ENCODE measurements at regions not wholly inside any gene's neighbourhood (a gene's known extent, or its start where the extent isn't known, plus 50 kb on each side); places are given as distances from the start of the nearest gene placed in this dataset.

GRCh38 chr11:129680907-129681306 is 134.7 kb upstream of the TMEM45B start:
- no peak overlapping the region for H3K4me3 ChIP-seq
- H3K4me1 ChIP-seq: no peaks in the 10 kb centered on the region
- TF ChIP-seq, protein P1, sequence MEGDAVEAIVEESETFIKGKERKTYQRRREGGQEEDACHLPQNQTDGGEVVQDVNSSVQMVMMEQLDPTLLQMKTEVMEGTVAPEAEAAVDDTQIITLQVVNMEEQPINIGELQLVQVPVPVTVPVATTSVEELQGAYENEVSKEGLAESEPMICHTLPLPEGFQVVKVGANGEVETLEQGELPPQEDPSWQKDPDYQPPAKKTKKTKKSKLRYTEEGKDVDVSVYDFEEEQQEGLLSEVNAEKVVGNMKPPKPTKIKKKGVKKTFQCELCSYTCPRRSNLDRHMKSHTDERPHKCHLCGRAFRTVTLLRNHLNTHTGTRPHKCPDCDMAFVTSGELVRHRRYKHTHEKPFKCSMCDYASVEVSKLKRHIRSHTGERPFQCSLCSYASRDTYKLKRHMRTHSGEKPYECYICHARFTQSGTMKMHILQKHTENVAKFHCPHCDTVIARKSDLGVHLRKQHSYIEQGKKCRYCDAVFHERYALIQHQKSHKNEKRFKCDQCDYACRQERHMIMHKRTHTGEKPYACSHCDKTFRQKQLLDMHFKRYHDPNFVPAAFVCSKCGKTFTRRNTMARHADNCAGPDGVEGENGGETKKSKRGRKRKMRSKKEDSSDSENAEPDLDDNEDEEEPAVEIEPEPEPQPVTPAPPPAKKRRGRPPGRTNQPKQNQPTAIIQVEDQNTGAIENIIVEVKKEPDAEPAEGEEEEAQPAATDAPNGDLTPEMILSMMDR (IDR thresholded peaks at IDR 0.05): no peak

GRCh38 chr11:129681344-129682114 is 134.1 kb upstream of the TMEM45B start:
- Histone ChIP-seq H3K4me1 (no peaks in the 10 kb centered on the region), H3K4me3 (no peak overlapping the region), H3K36me3 (no peaks in the 10 kb centered on the region), H3K9me3 (no peaks in the 10 kb centered on the region), H3K27me3 (no peaks in the 10 kb centered on the region), H3K27ac (no peak overlapping the region)
- TF ChIP-seq, protein P1 (IDR thresholded peaks at IDR 0.05): no peak
- no peak for DNase-seq (ENCODE audit: low spot score in 2 of 2)
- intact Hi-C loops (cut with DNase I): no loop called here

More at GRCh38 chr11:129680907-129681306, 134.7 kb upstream of the TMEM45B start:
- intact Hi-C loops (cut with DNase I): no loop called here
- Histone ChIP-seq H3K9me3 (no peaks in the 10 kb centered on the region), H3K27me3 (no peaks in the 10 kb centered on the region), H3K36me3 (no peaks in the 10 kb centered on the region), H3K27ac (no peak overlapping the region)
- no peak for DNase-seq (ENCODE audit: low spot score in 2 of 2)

DNA sequence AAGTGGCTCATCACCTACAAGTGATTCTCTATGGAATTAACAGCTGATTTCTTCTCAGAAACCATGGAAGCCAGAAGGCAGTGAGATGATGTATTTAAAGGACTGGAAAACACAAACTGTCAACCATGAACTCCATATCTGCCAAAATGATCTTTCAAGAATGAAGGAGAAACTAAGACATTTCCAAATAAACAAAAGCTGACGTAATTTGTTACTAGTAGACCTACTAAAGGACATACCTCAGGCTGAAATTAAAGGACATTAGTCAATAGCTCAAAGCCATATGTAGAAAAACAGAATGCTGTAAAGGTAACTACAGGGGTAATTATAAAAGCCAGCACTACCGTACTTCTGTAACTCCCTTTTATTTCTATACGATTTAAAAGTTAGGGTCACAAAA is 129.4 kb upstream of the TMEM45B start:
- H3K4me1 ChIP-seq: no peaks in the 10 kb centered on the region
- H3K36me3 ChIP-seq: no peaks in the 10 kb centered on the region
- intact Hi-C loops (cut with DNase I): no loop called here
- H3K4me3 ChIP-seq: no peak overlapping the region
- TF ChIP-seq, protein P1 (IDR thresholded peaks at IDR 0.05): no peak
- DNase-seq (ENCODE audit: low spot score in 2 of 2): no peak
- H3K9me3 ChIP-seq: no peaks in the 10 kb centered on the region
- H3K27me3 ChIP-seq: no peaks in the 10 kb centered on the region
- H3K27ac ChIP-seq: no peak overlapping the region

DNA sequence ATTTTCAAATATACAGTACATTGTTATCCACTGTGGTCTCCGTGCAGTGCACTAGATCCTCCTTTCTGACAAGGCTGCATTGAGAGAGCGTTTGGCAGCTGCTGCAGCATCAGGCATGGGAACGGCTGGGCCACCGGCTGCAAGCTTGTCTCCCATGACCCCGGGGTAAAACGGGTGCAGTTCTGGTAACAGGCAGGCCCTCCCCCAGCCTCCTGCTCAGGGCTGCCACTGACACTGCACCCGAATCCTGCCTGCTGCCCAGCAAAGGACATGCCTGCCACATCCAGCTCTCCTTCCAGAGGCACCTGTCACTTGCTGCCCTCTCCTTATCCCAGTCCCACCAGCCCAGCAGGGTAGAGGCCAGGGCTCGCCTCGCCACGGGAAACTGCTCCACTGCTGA is 124.5 kb upstream of the TMEM45B start:
- H3K9me3 ChIP-seq: no peaks in the 10 kb centered on the region
- no peak overlapping the region for H3K27ac ChIP-seq
- no peak overlapping the region for H3K4me3 ChIP-seq
- TF ChIP-seq, protein P1 (IDR thresholded peaks at IDR 0.05): no peak
- DNase-seq (ENCODE audit: low spot score in 2 of 2): no peak
- no peaks in the 10 kb centered on the region for H3K27me3 ChIP-seq
- no peaks in the 10 kb centered on the region for H3K36me3 ChIP-seq
- intact Hi-C loops (cut with DNase I): no loop called here
- H3K4me1 ChIP-seq: no peaks in the 10 kb centered on the region

- no peaks in the 10 kb centered on the region for H3K4me1 ChIP-seq
- DNase-seq (ENCODE audit: low spot score in 2 of 2): no peak
- no peaks in the 10 kb centered on the region for H3K36me3 ChIP-seq
- H3K4me3 ChIP-seq: no peak overlapping the region
- no peaks in the 10 kb centered on the region for H3K27me3 ChIP-seq
- no peaks in the 10 kb centered on the region for H3K9me3 ChIP-seq
- TF ChIP-seq, protein P1 (IDR thresholded peaks at IDR 0.05): no peak
- intact Hi-C loops (cut with DNase I): no loop called here
- no peak overlapping the region for H3K27ac ChIP-seq
Observed at GRCh38 chr11:129694538-129694937, 121.1 kb upstream of the TMEM45B start.
